ENCODE measurements at regions not wholly inside any gene's neighbourhood (a gene's known extent, or its start where the extent isn't known, plus 50 kb on each side); places are given as distances from the start of the nearest gene placed in this dataset.

GRCh38 chr1:30284728-30285475 lies 438.5 kb downstream of the MATN1 start:
- no peaks in the 10 kb centered on the region for H4K20me1 ChIP-seq (ENCODE audit: insufficient read depth)
- no peak overlapping the region for H3K4me3 ChIP-seq (ENCODE audit: low read length)
- TF ChIP-seq MXI1 (conservative IDR thresholded peaks at IDR 0.05; ENCODE audit: poor library complexity, severe bottlenecking) (no peak), CTCF (IDR thresholded peaks at IDR 0.05; ENCODE audit: poor library complexity, severe bottlenecking) (no peak), POLR2AphosphoS5 (IDR thresholded peaks at IDR 0.05) (no peak), EZH2 (IDR thresholded peaks at IDR 0.05; ENCODE audit: borderline replicate concordance, insufficient read depth, low read length, poor library complexity, severe bottlenecking) (no peak), REST (IDR thresholded peaks at IDR 0.05; ENCODE audit: borderline replicate concordance) (no peak), TAF1 (IDR thresholded peaks at IDR 0.05; ENCODE audit: low read depth) (no peak), RAD21 (conservative IDR thresholded peaks at IDR 0.05) (no peak), EP300 (conservative IDR thresholded peaks at IDR 0.05; ENCODE audit: poor library complexity, severe bottlenecking) (no peak), SMC3 (conservative IDR thresholded peaks at IDR 0.05; ENCODE audit: poor library complexity) (no peak)
- no peaks in the 10 kb centered on the region for H3K9me2 ChIP-seq (ENCODE audit: insufficient read depth, low read length)
- H3K79me2 ChIP-seq (replicated peaks; ENCODE audit: insufficient read depth, low read length): no peaks in the 10 kb centered on the region
- no peaks in the 10 kb centered on the region for H3K36me3 ChIP-seq (ENCODE audit: insufficient read depth, low read length)
- H3K4me2 ChIP-seq (ENCODE audit: low read length): no peak overlapping the region
- H3K9me3 ChIP-seq (ENCODE audit: low read length): no peaks in the 10 kb centered on the region
- H3K27me3 ChIP-seq (ENCODE audit: insufficient read depth, low read depth, low read length): no peaks in the 10 kb centered on the region
- no peak overlapping the region for H3K9ac ChIP-seq (ENCODE audit: low read length)
- H3K27ac ChIP-seq (ENCODE audit: low read length): no peak overlapping the region
- H2AFZ ChIP-seq (ENCODE audit: low read depth, low read length): no peak overlapping the region
- H3F3A ChIP-seq (ENCODE audit: insufficient read depth, low read length, poor library complexity, severe bottlenecking): no peaks in the 10 kb centered on the region

DNA sequence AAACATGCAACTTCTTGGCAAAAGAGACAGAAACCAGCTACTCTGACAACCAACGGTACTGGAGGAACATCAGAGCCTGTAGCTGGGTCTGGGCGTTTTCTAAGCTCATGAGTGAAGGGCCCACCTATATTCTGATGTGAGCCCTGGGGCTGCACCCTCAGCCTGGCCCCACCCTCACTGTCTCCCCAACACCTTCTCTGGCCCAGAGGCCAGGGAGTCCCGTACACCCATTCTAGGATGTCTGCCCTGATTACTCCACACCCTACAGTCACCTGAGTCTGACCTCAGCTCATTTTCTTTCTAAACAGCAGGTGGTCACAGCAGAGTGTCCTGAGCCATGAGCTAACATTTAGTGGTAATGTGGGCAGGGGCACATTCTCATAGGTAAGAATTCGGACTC lies 439.2 kb downstream of the MATN1 start:
- H3K9ac ChIP-seq (ENCODE audit: low read length): no peak overlapping the region
- no peaks in the 10 kb centered on the region for H3K79me2 ChIP-seq (replicated peaks; ENCODE audit: insufficient read depth, low read length)
- no peaks in the 10 kb centered on the region for H3K9me2 ChIP-seq (ENCODE audit: insufficient read depth, low read length)
- no peaks in the 10 kb centered on the region for H3K36me3 ChIP-seq (ENCODE audit: insufficient read depth, low read length)
- TF ChIP-seq EZH2 (IDR thresholded peaks at IDR 0.05; ENCODE audit: borderline replicate concordance, insufficient read depth, low read length, poor library complexity, severe bottlenecking): no peak
- no peak for TF ChIP-seq REST (IDR thresholded peaks at IDR 0.05; ENCODE audit: borderline replicate concordance)
- TF ChIP-seq MXI1 (conservative IDR thresholded peaks at IDR 0.05; ENCODE audit: poor library complexity, severe bottlenecking): no peak
- no peak for TF ChIP-seq EP300 (conservative IDR thresholded peaks at IDR 0.05; ENCODE audit: poor library complexity, severe bottlenecking)
- TF ChIP-seq CTCF (IDR thresholded peaks at IDR 0.05; ENCODE audit: poor library complexity, severe bottlenecking): no peak
- H3K4me2 ChIP-seq (ENCODE audit: low read length): no peak overlapping the region
- no peaks in the 10 kb centered on the region for H3K9me3 ChIP-seq (ENCODE audit: low read length)
- no peak overlapping the region for H3K27ac ChIP-seq (ENCODE audit: low read length)
- no peak overlapping the region for H3K4me3 ChIP-seq (ENCODE audit: low read length)
- H4K20me1 ChIP-seq (ENCODE audit: insufficient read depth): no peaks in the 10 kb centered on the region
- no peaks in the 10 kb centered on the region for H3F3A ChIP-seq (ENCODE audit: insufficient read depth, low read length, poor library complexity, severe bottlenecking)
- no peaks in the 10 kb centered on the region for H3K27me3 ChIP-seq (ENCODE audit: insufficient read depth, low read depth, low read length)
- no peak overlapping the region for H2AFZ ChIP-seq (ENCODE audit: low read depth, low read length)

All from neural cell (in vitro differentiated cells).